Posterior cingulate gyrus (tissue), 11 donors: ENCODE measurements at regions not wholly inside any gene's neighbourhood (a gene's known extent, or its start where the extent isn't known, plus 50 kb on each side); places are given as distances from the start of the nearest gene placed in this dataset.
A peak's percentile ranks its signal among the peaks of the same experiment; 100 is the strongest.
"Not testable (repeated sequence)": the region's sequence is repeated elsewhere in the genome, so short reads cannot be mapped to it uniquely, and the experiment has no call there.

Experiments used
- DNase-seq, 10 donors: peaks; one replicate each; pipeline versions ENCODE4 v3.0.0 to v3.0.0-alpha.2; 2020 to 2021; ENCODE audit warnings: mixed read lengths in 3 of 10
- intact Hi-C: fragments of 100-400 bp; cut with DNase I; formaldehyde crosslinking; loops from one replicate; pipeline ENCODE4 v1.15.1; 2023

DNA sequence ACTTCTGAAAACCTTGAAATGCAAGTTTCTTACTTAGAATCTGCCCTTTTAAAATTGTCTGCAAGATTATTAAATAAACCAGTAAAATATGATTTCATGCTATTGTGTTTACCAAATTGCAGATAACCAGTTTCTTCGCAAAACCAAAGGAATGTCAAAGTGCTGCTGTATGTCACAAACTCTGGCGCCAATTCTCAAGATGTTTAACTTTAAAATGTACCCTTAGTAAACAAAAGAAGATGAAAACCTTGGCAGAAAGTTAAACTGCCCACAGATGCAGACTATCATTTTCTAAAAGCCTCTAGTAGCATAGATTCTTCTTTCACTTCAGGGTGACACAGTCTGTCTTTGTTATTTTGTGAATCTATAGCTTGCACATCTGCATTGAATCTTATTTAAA is 189.2 kb downstream of the SLITRK6 start:
- no peak for DNase-seq

DNA sequence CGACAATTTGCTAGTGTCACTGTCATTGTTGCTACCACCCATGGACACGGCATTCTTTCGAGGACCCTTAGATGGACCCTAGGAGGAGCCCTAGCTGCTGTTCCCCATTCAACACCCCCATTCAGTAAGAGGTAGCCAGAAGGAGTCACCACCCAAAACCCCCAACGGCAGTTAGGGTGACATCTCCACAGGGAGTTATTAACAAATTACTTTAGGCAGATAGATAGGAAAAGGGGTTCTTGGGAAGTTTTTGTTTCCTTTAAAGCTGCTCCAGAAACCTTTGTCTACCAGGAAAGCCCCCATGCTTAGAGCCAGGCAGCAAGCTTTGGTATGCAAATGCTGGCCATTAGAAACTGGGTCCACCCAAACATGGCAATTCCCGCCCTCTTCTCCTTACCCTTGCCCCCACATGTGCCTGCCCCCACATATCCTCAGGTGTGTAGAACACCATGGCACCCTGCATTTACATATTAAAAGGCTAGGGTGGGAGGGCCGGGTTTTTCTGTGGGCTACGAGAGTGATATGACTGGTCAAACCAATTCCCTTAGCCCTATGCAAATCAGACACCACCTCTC is 190.9 kb downstream of the SLITRK6 start:
- no peak for DNase-seq
- intact Hi-C loops, result no loop called here

More for the DNA sequence above, 189.2 kb downstream of the SLITRK6 start:
- intact Hi-C loops, result no loop called here

DNA sequence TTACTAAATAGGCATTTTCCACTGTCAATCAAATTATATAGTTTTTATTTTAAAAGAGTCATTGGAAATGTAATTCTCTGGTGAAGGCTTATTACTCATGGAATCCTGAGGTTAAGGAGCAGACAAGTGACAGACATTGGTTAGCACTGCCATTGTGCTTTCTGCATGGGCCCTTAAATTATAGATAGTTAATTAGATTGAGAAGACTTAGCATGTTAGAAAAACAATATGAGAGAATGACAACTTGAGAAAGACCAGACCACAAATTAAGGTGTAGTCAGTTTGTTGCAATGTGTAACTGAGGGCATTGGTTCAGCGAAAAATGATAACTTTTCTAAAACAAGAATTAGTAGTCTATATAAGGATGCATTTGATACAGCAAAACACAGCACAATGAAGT is 195.5 kb downstream of the SLITRK6 start:
- intact Hi-C loops, result no loop called here
- DNase-seq, result no peak

DNA sequence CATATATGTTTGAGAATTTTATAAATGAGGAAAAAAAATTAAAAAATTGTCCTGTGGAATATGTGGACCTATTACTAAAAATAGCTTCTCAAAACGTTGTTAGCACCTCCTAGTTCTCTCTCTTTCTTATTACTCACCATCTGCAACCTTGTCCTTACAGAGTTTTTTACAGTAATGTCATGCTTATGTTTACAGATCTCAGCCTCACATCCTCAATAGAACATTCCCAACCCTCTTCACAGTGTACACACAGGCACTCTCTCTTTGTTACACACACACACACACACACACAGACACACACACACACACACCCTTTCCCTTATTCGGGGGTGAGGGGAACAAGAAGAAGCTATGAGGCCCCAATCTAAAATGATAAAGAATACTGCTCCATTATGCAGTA is 197.7 kb downstream of the SLITRK6 start:
- DNase-seq, result no peak
- intact Hi-C loops, result no loop called here

DNA sequence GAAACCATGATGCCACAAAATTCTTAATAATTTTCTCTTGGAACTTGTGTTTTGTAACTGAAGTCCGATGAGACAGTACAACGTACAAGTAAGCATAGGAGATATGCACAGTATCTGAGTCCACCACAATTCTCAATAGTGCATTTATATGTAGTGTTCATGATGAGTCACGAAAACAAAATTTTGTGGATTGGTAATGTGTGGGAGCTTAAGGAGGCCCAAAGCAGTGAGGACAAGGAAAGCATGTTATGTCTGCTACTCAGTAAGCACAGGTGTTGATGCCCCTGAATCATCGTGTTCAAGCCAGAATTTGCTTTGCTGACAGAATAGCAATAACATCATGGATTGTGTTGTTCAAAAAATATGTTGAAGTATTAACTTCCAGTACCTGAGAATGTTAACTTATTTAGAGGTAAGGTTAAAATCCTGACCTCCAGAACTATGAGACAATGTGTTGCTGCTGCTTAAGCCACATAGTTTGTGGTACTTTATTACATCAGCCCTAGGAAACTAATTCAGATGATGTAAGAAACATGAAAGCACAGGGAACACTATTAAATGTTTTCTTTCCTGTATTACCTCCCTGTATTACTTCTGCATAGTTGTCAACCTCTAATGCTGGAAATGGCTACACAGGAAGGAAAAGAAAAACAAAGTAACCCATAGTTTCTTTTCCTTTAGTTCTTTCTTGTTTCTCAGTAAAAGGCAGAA is 201.3 kb downstream of the SLITRK6 start:
- DNase-seq, result no peak
- intact Hi-C loops, result no loop called here

DNA sequence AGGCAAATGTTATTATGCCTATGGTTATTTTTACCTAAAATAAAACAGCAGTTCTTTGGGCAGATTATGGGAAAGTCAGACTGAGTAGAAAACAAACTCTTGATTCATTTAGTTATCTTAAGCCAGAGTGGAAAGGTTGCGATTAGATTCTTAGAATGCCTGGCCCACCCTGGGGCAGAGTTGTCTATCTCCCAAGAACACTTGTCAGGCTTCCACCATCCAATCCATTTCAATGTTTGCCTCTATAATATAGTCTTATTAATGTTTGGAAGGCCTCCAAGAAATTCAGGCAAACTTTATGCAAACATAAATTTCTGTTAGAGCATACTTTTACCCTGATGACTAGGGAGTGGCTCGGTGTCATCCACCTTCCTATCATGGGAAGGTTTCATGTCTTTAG is 207.0 kb downstream of the SLITRK6 start:
- DNase-seq, result no peak
- intact Hi-C loops, result no loop called here

DNA sequence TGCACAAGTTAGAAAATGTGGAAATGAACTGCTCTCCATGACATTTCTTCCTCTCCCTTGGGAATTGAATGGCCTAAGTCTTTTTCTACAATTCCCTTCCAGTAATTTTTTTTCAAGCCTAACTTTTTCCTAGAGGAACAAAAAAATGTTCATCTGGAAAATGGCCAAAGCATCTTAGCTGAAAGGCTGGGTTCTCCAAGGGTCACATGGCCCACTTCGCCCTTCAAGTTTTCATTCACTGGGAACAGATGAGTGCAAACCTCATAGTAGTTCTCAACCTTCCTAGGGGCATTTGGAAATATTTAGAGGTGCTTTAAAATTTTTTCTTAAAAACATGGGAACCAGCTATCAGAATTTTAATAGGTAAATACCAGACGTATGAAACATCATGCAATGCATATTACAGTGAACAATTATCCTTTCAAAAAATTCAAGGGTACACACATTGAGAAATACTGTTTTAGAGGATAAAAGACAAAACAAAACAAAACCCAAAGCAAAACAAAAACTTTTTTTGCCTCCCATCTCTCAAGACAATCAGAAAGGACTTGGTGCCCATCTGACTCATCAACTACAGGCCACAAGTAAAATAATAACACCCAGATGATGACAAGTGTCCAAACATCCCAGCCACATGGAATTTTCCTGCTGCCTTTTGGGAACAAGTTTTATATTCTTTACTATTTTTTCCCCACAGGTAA is 208.8 kb downstream of the SLITRK6 start:
- no peak for DNase-seq
- intact Hi-C loops, result no loop called here

DNA sequence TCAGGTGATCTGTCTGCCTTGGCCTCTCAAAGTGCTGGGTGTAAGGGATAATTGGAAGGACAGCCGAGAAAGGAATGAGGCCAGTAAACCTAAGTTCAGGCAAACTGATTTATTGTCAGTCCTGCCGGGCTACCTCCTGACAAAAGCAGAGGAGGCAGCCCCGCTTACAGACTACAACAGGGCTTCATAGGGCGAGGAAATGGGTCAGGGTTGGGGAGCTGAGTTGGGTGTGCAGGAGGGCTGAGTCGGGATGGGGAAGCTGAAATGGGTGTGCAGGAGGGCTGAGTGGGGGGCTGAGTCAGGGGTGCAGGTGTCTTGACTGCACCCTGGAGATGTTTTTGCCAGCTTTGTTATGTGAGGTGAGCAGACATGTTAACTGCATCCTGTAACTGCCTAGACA is 210.2 kb downstream of the SLITRK6 start:
- intact Hi-C loops, result no loop called here
- DNase-seq, result no peak

DNA sequence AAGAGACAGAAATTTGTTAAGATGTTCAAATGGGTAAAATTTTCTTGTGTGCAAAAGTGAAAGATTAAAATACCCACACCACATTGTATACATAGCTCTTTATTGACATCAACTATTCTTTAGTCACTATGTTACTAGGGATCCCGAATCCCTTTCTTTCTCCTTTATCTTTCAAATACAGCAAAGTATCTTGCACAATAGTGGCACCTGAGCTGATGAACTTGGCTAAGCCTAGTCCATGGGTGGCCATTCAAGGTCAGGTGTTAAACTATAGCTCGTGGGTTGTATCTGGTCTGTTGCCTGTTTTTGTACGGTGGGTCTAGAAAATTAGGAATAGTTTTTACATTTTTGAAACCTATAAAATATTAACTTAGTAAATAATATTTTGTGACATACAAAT is 210.9 kb downstream of the SLITRK6 start:
- no peak for DNase-seq
- intact Hi-C loops, result no loop called here

DNA sequence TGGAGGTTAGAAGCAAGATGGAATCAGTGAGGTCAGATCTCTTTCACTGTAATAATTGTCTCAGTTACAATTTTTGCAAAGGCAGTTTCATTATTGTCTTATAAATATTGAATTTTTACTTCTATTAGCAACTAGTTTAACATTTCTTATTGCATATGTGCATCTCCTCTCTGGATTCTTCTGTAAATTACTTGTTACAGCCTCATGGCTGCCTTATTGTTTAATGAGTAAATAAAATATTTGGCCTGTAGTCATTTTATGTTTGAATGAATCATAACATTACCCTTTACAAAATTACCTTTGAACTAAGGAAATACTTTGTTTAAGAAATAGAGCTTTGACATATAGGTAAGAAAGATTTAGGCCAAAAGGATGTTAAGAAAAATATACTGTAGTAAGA is 212.4 kb downstream of the SLITRK6 start:
- intact Hi-C loops, result no loop called here
- no peak for DNase-seq

DNA sequence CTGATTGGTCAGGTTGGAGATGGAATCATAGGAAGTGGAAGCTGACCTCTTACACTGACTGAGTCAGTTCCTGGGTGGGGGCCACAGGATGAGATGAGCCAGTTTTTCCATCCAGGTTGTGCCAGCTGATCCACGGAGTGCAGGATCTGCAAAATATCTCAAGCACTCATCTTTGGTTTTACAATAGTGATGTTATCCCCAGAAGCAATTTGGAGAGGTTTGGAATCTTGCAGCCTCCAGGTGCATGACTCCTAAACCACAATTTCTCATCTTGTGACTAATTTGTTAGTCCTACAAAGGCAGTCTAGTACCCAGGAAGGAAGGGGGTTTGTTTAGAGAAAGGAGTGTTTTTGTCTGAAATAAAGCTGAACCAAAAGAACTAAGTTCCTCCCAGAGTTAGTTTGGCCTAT is 212.8 kb downstream of the SLITRK6 start:
- intact Hi-C loops, result no loop called here
- no peak for DNase-seq

DNA sequence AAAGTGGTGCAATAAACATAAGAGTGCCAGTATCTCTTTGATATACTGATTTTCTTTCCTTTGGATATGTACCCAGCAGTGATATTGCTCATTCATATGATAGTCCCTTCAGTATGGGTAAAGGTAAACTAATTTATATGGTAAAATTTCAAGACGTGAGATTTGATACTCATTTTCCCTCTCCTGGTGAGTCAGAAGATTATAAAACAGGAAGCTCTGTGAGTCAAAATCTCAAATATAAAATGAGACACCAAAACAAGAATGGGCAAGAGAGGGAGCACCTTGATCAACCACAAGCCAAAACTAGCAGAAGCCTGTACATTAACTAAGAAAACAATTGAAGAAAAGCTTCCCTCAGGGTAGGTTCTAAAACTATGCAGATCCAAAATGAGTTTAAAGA is 216.3 kb downstream of the SLITRK6 start:
- no peak for DNase-seq
- intact Hi-C loops, result no loop called here

DNA sequence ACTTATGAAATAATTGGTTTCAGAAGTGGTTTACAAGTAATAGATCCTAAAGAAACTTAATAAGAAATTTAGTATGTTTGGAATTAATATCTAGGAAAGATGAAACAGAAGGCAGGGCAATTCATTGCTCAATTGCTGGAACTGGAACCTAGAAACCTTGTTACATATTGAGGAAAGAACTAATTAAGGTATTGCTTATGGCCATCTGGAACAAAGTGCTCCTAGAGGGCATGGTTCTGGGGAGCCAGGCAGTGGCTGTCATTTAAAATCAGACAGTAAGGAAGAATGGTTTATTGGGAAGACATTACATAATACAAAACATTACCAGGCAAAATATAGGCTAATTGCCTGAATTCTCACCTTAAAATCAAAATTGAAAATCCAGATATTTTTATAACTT is 224.1 kb downstream of the SLITRK6 start:
- DNase-seq, result no peak
- intact Hi-C loops, result no loop called here

DNA sequence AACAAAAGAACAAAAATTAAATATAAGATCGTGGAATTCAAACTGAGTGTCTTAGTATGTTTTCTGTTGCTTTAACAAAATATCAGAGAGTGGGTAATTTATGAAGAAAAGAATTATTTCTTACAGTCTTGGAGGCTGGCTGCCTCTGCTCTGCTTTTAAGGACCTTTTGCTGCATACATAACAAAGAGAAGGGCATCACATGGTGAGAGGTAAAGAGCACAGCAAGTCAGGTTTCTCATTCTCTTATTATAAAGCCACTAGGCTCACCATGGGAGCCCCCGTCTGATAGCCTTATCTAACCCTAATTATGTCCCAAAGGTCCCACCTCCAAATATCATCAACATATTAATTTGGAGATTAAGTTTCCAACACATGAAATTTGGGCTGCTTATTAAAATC is 231.3 kb downstream of the SLITRK6 start:
- intact Hi-C loops, result no loop called here
- DNase-seq, result no peak

DNA sequence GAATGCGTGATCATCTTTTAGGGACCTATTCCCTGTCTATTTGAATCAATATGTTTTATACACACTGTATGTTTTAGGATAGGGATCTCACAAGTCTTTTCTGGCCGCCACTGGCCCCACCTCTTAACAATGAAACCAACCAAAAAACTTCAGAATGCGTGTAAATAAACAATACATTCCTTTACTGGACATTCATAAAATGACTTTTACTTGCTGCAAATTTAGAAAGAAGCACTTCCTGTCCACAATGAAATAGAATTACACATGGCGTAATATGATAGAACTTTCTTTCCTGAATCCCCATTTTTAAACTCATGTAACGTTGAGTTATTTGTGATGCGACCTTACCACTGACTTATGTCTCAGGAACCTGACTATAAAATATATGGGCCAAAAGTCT is 233.6 kb downstream of the SLITRK6 start:
- intact Hi-C loops, result no loop called here
- DNase-seq, result no peak

DNA sequence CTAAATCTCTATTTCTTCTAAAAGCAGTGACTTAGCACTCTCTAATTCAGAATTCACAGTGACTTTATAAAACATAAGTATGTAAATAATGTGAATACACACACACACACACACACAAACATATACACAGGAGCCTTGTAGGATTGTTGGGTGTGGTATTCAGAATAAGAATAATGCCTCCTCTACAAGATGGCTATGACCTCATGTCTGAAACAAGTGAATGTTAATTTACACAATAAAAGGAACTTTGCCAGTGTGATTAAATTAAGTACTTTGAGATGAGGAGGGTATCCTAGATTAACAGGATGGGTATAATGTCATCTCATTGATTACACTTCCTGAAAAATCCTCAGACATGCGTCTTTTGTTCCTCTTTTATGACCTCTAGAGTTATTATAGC is 234.6 kb downstream of the SLITRK6 start:
- intact Hi-C loops, result no loop called here
- no peak for DNase-seq

DNA sequence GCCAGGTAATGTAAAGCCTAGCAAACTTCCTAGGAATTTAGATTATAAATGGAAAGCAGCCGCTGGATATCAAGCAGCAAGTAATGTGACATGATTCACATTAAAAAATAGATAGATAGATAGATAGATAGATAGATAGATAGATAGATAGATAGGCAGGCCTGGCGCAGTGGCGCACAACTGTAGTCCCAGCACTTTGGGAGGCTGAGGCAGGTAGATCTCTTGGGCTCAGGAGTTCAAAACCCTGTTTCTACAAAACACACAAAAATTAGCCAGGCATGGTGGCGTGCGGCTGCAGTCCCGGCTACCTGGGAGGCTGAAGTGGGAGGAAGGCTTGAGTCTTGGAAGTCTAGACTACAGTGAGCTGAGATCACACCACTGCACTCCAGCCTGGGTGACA is 236.9 kb downstream of the SLITRK6 start:
- intact Hi-C loops, result no loop called here
- peak in 1 of 10 donors; percentile 67 for DNase-seq

DNA sequence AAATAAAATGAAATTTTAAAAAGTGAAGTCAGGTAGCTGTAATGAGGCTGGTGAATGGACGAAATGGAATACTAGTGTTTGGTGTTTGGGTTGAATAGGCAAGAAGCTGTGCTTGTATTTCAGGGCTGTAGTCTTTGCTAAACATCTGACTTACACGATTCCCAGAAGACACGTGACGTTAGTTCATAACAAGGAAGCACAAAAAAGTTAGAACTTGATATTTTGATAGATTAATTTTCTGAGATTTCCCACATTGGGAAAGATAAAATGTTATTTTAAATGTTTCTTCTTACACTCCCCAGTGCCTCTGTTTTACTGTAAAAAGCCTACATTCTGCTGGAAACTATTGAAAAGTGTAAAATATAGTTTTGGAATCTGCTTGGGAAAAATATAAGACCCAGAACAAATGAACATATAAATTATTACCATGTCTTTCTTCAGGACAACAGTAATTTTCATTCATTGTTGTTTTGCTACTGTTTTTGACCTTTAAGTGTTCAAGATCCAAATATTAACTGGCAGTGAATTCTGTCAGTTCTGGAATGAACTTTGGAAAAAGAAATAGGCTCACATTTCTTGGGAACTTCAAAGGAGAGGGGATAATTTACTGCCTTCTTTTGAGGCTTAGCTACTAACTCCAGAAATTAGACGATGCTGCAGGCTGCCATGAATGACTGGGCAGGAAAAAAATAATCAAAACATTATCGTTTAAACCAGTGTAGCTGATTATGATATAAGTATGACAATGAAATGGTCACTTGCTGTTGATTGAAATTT is 241.3 kb downstream of the SLITRK6 start:
- intact Hi-C loops, result no loop called here
- DNase-seq, result no peak

DNA sequence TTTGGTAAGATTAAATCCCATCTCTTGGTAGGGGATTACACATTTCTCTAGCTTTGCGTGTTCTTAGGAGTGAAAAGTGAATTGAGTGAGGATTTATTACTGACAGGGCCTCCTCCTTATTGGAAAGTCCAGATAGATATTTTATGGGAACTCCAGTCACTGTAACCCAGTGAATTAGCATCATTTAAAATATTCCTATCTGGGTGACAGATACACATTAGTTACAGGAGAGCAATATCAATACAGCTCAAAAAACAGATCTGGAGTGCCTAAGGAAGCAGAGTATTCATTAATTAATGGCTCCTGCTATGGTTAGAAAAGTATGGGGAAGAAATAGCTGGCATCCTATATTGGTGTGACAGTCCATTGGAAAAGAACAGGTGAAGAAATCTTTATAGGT is 248.2 kb downstream of the SLITRK6 start:
- intact Hi-C loops, result no loop called here

DNA sequence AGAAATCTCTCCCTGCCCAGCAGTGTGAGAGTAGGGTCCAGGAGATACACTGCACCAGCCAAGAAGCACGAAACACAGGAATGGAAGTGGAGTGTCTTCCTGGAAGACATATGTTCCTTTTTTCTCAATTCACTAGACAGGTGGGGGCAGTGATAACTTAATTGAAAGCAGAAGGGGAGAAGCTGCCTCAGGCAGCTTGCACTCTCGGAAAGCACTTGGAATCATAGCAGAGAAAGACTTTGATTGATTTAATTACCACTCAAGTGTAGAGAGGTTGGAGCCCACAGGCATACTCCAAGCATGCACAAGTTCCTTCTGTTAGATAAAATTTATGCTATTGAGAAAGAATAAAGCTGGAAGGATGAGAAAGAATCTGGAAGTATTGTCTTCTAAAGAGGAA is 249.4 kb downstream of the SLITRK6 start:
- no peak for DNase-seq
- intact Hi-C loops, result no loop called here

More for the DNA sequence above, 248.2 kb downstream of the SLITRK6 start:
- no peak for DNase-seq

DNA sequence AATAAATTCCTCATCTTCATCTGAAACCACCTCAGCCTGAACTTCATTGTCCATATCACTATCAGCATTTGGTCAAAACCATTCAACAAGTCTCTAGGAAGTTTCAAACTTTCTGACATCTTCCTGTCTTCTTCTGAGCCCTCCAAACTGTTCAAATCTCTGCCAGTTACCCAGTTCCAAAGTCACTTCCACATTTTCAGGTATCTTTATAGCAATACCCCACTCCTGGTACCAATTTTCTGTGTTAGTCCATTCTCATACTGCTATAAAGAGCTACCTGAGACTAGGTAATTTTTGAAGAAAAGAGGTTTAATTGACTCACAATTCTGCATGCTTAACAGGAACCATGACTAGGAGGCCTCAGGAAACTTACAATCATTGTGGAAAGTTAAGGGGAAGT is 250.4 kb downstream of the SLITRK6 start:
- DNase-seq, intact Hi-C loops: not testable (repeated sequence)
